Endothelial cell of umbilical vein (primary cell): ENCODE measurements at regions not wholly inside any gene's neighbourhood (a gene's known extent, or its start where the extent isn't known, plus 50 kb on each side); places are given as distances from the start of the nearest gene placed in this dataset.

Experiments used
- EZH2 ChIP-seq: IDR thresholded peaks from 2 replicates; pipeline ENCODE4 v1.6.1; 2012; ENCODE audit warnings: borderline replicate concordance, low read depth, mild to moderate bottlenecking, moderate library complexity, low read length, inconsistent platforms; ENCODE audit not compliant: severe bottlenecking
- JUN ChIP-seq: IDR thresholded peaks from 2 replicates; pipeline ENCODE4 v1.6.1; 2011; ENCODE audit warnings: borderline replicate concordance, low read depth; ENCODE audit not compliant: insufficient read length, insufficient read depth
- POLR2A ChIP-seq: IDR thresholded peaks from 2 replicates; pipeline ENCODE4 v1.6.1; 2012; ENCODE audit warnings: low read depth, mild to moderate bottlenecking, control low read depth, low read length
- POLR2AphosphoS5 ChIP-seq: IDR thresholded peaks from 2 replicates; pipeline ENCODE4 v1.6.1; 2012; ENCODE audit warnings: low read depth, mild to moderate bottlenecking, control low read depth, low read length, moderate library complexity; ENCODE audit not compliant: insufficient read depth
- TF ChIP-seq, protein P1 (sequence below), 2 donors: IDR thresholded peaks; 1 replicate in 1 of 2; 2 replicates in 1 of 2; pipeline ENCODE4 v1.5.1; 2011; ENCODE audit warnings: low read length in 2 of 2, mild to moderate bottlenecking in 2 of 2, moderate library complexity in 2 of 2, control low read depth in 1 of 2, inconsistent platforms in 1 of 2, low read depth in 1 of 2; ENCODE audit not compliant: insufficient read depth in 1 of 2; ENCODE audit errors: extremely low read depth in 1 of 2

GRCh38 chrY:21185419-21186105, 325.6 kb upstream of the RBMY1B start:
- TF ChIP-seq EZH2 = no peak
- TF ChIP-seq, protein P1, sequence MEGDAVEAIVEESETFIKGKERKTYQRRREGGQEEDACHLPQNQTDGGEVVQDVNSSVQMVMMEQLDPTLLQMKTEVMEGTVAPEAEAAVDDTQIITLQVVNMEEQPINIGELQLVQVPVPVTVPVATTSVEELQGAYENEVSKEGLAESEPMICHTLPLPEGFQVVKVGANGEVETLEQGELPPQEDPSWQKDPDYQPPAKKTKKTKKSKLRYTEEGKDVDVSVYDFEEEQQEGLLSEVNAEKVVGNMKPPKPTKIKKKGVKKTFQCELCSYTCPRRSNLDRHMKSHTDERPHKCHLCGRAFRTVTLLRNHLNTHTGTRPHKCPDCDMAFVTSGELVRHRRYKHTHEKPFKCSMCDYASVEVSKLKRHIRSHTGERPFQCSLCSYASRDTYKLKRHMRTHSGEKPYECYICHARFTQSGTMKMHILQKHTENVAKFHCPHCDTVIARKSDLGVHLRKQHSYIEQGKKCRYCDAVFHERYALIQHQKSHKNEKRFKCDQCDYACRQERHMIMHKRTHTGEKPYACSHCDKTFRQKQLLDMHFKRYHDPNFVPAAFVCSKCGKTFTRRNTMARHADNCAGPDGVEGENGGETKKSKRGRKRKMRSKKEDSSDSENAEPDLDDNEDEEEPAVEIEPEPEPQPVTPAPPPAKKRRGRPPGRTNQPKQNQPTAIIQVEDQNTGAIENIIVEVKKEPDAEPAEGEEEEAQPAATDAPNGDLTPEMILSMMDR (IDR thresholded peaks at IDR 0.05; ENCODE audit: extremely low read depth in 1 of 2, insufficient read depth in 1 of 2, low read depth in 1 of 2, low read length in 2 of 2) = no peak
- TF ChIP-seq POLR2AphosphoS5 = no peak
- no peak for TF ChIP-seq POLR2A
- TF ChIP-seq JUN = no peak
